Central memory CD8-positive, alpha-beta T cell (primary cell): ENCODE measurements at regions not wholly inside any gene's neighbourhood (a gene's known extent, or its start where the extent isn't known, plus 50 kb on each side); places are given as distances from the start of the nearest gene placed in this dataset.

ENCODE experiments used
- ATAC-seq: fragments of 150-1000 bp; cut with Tn5 transposase; replicated peaks from 2 replicates; pipeline ENCODE4 v1.10.0; 2022; ENCODE audit warnings: mild to moderate bottlenecking, moderate FRiP score, moderate number of reproducible peaks; ENCODE audit not compliant: poor library complexity, severe bottlenecking; ENCODE audit errors: extremely low read depth
- DNase-seq, 2 donors: peaks; one replicate each; pipeline ENCODE4 v3.0.0; 2021; ENCODE audit warnings: low spot score in 2 of 2
- H3K27ac Mint-ChIP-seq: one replicate; pipeline ENCODE4 v1.8.0; 2022; ENCODE audit warnings: low read depth, mild to moderate bottlenecking, moderate library complexity, mixed read lengths
- H3K27me3 Mint-ChIP-seq: one replicate; pipeline ENCODE4 v1.8.0; 2022; ENCODE audit warnings: mixed read lengths
- H3K36me3 Mint-ChIP-seq: one replicate; pipeline ENCODE4 v1.8.0; 2022; ENCODE audit warnings: mild to moderate bottlenecking, moderate library complexity, mixed read lengths; ENCODE audit not compliant: insufficient read depth
- H3K4me1 Mint-ChIP-seq: one replicate; pipeline ENCODE4 v1.8.0; 2022; ENCODE audit warnings: mixed read lengths
- H3K4me3 Mint-ChIP-seq: one replicate; pipeline ENCODE4 v1.8.0; 2022; ENCODE audit warnings: mild to moderate bottlenecking, moderate library complexity, mixed read lengths
- H3K9me3 Mint-ChIP-seq: one replicate; pipeline ENCODE4 v1.8.0; 2022; ENCODE audit warnings: mixed read lengths

DNA sequence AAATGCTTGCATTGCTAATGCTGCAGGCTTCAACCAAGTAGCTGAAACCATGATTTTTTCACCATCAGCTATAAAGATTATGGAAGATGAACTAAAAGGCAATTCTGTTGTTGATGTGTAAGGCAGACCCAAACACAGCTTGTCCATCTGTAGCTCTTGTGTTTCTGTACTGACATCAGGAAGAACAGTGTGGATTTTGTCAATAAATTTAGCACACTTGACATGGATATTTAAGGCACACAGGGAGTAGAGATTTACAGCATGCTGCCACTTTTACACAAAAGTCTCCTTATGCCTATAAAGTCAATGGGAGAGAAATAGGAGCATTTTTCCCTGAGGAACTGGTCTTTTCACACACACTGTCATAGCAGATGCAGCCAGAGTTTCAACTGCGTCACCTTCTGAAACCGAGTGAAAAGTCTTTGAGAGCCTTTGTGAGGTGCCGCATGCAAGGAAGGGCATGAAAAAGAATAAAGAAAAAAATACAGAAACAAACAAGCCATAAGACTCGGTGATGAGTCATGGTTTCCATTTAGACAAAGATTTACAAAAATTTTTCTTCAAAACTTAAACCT lies 261.4 kb upstream of the TFAP2D start:
- H3K9me3 Mint-ChIP-seq = peaks cover 15% of the 10 kb centered on the region
- no peaks in the 10 kb centered on the region for H3K27me3 Mint-ChIP-seq
- no peak overlapping the region for H3K27ac Mint-ChIP-seq
- no peak overlapping the region for H3K4me3 Mint-ChIP-seq
- H3K4me1 Mint-ChIP-seq = no peaks in the 10 kb centered on the region
- DNase-seq (no peak), ATAC-seq (no peak)
- no peaks in the 10 kb centered on the region for H3K36me3 Mint-ChIP-seq

GRCh38 chr6:50455029-50455428 lies 258.3 kb upstream of the TFAP2D start:
- Mint-ChIP-seq H3K4me1 (no peaks in the 10 kb centered on the region), H3K4me3 (no peak overlapping the region), H3K36me3 (no peaks in the 10 kb centered on the region), H3K9me3 (peaks cover 15% of the 10 kb centered on the region), H3K27ac (no peak overlapping the region), H3K27me3 (no peaks in the 10 kb centered on the region)
- DNase-seq = no peak
- no peak for ATAC-seq

GRCh38 chr6:50457351-50457750 lies 256.0 kb upstream of the TFAP2D start:
- Mint-ChIP-seq H3K27me3 (no peaks in the 10 kb centered on the region), H3K9me3 (peaks cover 15% of the 10 kb centered on the region), H3K27ac (no peak overlapping the region), H3K4me1 (no peaks in the 10 kb centered on the region), H3K36me3 (no peaks in the 10 kb centered on the region), H3K4me3 (no peak overlapping the region)
- ATAC-seq (no peak), DNase-seq (no peak)

- ATAC-seq (no peak), DNase-seq (no peak)
- Mint-ChIP-seq H3K27me3 (no peaks in the 10 kb centered on the region), H3K36me3 (no peaks in the 10 kb centered on the region), H3K4me3 (no peak overlapping the region), H3K27ac (no peak overlapping the region), H3K9me3 (no peaks in the 10 kb centered on the region), H3K4me1 (no peaks in the 10 kb centered on the region)
Observed at GRCh38 chr6:50461696-50462095, 251.6 kb upstream of the TFAP2D start.

- no peaks in the 10 kb centered on the region for H3K9me3 Mint-ChIP-seq
- no peak overlapping the region for H3K27ac Mint-ChIP-seq
- H3K4me1 Mint-ChIP-seq = no peaks in the 10 kb centered on the region
- DNase-seq (no peak), ATAC-seq (no peak)
- H3K4me3 Mint-ChIP-seq = no peak overlapping the region
- no peaks in the 10 kb centered on the region for H3K27me3 Mint-ChIP-seq
- H3K36me3 Mint-ChIP-seq = no peaks in the 10 kb centered on the region
Observed at GRCh38 chr6:50463931-50464330, 249.4 kb upstream of the TFAP2D start.

DNA sequence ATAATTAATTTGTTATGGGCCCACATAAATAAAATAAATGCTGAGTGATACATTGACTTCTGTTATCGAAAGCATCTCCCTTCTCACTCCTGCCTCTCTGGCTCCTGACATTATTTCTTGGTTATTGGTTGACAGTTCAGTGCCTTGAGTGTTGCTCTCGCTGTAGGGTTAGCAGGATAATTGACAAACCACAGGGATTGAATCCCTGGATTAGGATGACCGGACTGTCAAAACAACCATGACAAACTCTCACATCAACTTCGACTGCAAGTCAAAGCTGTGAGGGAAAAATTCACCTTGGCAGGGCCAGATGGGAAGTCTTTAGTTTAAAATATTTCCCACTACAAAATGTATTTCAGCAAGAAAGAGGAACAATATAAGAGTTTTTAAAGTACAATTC lies 245.4 kb upstream of the TFAP2D start:
- Mint-ChIP-seq H3K4me3 (no peak overlapping the region), H3K27me3 (no peaks in the 10 kb centered on the region), H3K9me3 (no peaks in the 10 kb centered on the region), H3K36me3 (no peaks in the 10 kb centered on the region), H3K27ac (no peak overlapping the region), H3K4me1 (no peaks in the 10 kb centered on the region)
- ATAC-seq = no peak
- no peak for DNase-seq

DNA sequence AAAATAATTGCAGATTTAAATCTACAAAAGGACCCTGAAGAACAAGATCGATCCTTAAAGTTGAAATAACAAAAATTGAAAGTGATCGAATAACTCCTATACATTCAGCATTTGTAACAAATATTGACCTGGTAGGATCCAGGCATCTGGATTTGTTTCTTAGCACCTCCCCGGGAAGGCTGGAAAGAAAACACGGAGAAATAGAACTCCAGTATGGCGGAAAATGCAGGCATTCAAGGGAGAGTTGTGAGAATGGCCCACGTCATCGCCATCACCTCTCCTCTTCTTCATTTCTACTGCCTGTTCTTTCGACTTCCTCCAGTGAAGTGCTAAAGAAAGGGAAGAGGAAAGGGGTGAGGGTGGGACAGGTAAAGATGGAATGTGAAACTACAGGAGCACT lies 242.3 kb upstream of the TFAP2D start:
- no peaks in the 10 kb centered on the region for H3K27me3 Mint-ChIP-seq
- no peak for ATAC-seq
- H3K4me1 Mint-ChIP-seq = no peaks in the 10 kb centered on the region
- H3K4me3 Mint-ChIP-seq = no peak overlapping the region
- no peak for DNase-seq
- H3K9me3 Mint-ChIP-seq = no peaks in the 10 kb centered on the region
- H3K27ac Mint-ChIP-seq = no peak overlapping the region
- H3K36me3 Mint-ChIP-seq = no peaks in the 10 kb centered on the region

GRCh38 chr6:50510361-50510760 lies 203.0 kb upstream of the TFAP2D start:
- Mint-ChIP-seq H3K36me3 (no peaks in the 10 kb centered on the region), H3K4me3 (no peak overlapping the region), H3K27ac (no peak overlapping the region), H3K9me3 (peaks cover 15% of the 10 kb centered on the region), H3K4me1 (no peaks in the 10 kb centered on the region), H3K27me3 (no peaks in the 10 kb centered on the region)
- no peak for ATAC-seq
- DNase-seq = no peak

DNA sequence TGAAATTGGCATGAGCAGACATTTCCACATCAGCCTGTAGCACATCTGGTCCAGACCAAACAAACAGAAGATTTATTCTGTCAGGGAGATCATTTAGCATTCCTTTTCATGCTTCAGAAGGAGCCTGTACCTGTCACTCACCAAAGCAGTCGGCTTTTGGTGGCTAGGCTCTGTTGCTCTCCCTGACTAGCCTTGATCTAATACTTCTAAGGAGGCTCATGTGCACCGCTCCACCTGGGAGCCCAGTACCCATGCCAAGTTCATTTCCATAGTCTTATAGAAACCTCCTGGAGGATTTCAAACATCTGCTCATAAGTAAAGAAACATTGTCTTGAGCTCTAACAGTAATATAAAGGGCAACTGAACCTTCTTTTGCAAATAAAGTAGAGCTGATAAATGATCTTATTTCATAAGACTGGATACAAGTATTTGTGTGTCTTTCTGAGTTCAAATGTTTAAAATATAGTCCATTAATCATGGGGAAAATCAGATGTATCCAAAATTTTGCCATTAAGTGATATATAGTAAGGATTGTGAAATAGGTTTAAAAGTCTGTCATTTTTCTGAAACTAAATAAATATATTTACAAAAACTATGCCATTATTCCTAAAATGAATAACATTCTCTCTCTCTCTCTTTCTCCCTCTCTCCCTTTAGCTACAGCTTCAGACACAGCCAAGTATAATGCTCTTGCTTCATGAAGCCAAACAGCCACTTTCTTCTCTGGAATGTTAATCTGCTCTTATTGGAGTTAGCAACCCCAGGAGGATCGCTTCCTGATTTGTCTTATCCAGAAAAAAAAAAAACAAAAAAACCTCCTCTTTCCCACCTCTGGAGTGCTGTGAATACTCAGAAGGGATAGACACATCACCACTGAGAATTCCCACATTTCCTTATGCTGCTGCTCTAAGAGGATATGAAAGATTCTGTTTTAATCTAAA lies 192.7 kb upstream of the TFAP2D start:
- ATAC-seq (no peak), DNase-seq (no peak)
- no peak overlapping the region for H3K27ac Mint-ChIP-seq
- H3K4me1 Mint-ChIP-seq = no peaks in the 10 kb centered on the region
- peaks cover 12% of the 10 kb centered on the region for H3K9me3 Mint-ChIP-seq
- H3K4me3 Mint-ChIP-seq = no peak overlapping the region
- no peaks in the 10 kb centered on the region for H3K27me3 Mint-ChIP-seq
- H3K36me3 Mint-ChIP-seq = no peaks in the 10 kb centered on the region

GRCh38 chr6:50524341-50524740 lies 189.0 kb upstream of the TFAP2D start:
- no peak overlapping the region for H3K4me3 Mint-ChIP-seq
- H3K36me3 Mint-ChIP-seq = no peaks in the 10 kb centered on the region
- DNase-seq (no peak), ATAC-seq (no peak)
- no peaks in the 10 kb centered on the region for H3K27me3 Mint-ChIP-seq
- peaks cover 20% of the 10 kb centered on the region for H3K9me3 Mint-ChIP-seq
- no peak overlapping the region for H3K27ac Mint-ChIP-seq
- H3K4me1 Mint-ChIP-seq = no peaks in the 10 kb centered on the region

DNA sequence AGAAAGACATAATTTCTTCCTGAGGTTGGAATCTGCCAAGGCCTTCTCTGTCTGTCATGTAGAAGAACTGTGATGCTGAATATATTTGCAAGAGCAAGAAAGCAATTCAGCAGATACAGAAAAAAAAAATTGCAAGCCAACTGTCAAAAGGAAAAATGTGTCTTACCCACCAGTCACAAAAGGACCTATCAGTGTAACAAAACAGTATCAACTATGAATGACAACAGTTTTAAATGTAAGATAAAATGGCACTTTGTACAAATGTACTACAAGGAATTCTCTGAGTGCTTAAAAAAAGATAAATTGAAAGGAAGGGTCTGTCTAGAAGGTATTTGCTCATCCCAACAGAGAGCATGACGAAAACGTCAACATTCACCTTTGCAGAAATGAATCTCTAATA lies 185.3 kb upstream of the TFAP2D start:
- H3K36me3 Mint-ChIP-seq = no peaks in the 10 kb centered on the region
- no peaks in the 10 kb centered on the region for H3K4me1 Mint-ChIP-seq
- peaks cover 18% of the 10 kb centered on the region for H3K9me3 Mint-ChIP-seq
- no peak overlapping the region for H3K4me3 Mint-ChIP-seq
- H3K27me3 Mint-ChIP-seq = no peaks in the 10 kb centered on the region
- H3K27ac Mint-ChIP-seq = no peak overlapping the region
- ATAC-seq = no peak
- no peak for DNase-seq

DNA sequence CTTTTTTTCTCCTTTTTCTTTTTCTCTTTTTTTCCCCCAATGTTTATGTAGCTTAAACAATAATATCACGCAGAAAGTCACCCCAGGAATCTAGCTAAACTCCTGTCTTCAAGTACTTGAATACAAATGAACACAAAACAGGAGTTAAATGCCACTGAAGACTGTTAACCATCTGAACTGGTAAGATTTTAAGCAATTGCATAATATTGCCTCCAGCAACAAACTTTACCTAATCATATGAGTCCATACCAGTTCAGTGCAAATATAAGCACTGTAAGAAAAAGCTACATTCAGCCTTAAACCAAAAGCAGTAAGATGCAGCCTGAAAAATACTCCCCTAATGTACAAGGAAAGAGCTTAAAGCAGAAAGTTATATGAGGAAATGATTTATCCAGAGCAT lies 173.9 kb upstream of the TFAP2D start:
- Mint-ChIP-seq H3K27ac (no peak overlapping the region), H3K4me3 (no peak overlapping the region)

GRCh38 chr6:50541941-50542340 lies 171.4 kb upstream of the TFAP2D start:
- Mint-ChIP-seq H3K27ac (no peak overlapping the region), H3K27me3 (no peaks in the 10 kb centered on the region), H3K4me1 (no peaks in the 10 kb centered on the region), H3K9me3 (peaks cover 11% of the 10 kb centered on the region), H3K36me3 (no peaks in the 10 kb centered on the region), H3K4me3 (no peak overlapping the region)
- ATAC-seq = no peak
- no peak for DNase-seq

More for the DNA sequence above, 173.9 kb upstream of the TFAP2D start:
- H3K27me3 Mint-ChIP-seq = no peaks in the 10 kb centered on the region
- H3K36me3 Mint-ChIP-seq = no peaks in the 10 kb centered on the region
- DNase-seq = no peak
- H3K9me3 Mint-ChIP-seq = peaks cover 11% of the 10 kb centered on the region
- no peak for ATAC-seq
- no peaks in the 10 kb centered on the region for H3K4me1 Mint-ChIP-seq
